ENCODE measurements at regions not wholly inside any gene's neighbourhood (a gene's known extent, or its start where the extent isn't known, plus 50 kb on each side); places are given as distances from the start of the nearest gene placed in this dataset.
"Not testable (repeated sequence)": the region's sequence is repeated elsewhere in the genome, so short reads cannot be mapped to it uniquely, and the experiment has no call there.

DNA sequence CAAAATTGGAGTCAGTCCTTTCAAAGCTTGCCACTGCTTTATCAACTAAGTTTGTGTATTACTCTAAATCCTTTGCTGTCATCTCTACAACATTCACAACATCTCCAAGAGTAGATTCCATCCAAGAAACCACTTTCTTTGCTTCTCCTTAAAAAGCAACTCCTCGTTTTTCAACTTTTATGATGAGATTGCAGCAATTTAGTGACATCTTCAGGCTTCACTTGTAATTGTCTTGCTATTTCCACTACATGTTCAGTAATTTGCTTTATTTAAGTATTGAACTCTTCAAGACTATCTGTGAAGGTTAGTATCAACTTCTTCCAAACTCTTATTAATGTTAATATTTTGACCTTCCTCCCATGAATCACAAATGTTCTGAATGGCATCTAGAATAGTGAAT lies 747.9 kb downstream of the TMTC2 start:
- no CpG with 5 or more reads among the region's 1 CpG for WGBS (ENCODE audit: insufficient coverage)

DNA sequence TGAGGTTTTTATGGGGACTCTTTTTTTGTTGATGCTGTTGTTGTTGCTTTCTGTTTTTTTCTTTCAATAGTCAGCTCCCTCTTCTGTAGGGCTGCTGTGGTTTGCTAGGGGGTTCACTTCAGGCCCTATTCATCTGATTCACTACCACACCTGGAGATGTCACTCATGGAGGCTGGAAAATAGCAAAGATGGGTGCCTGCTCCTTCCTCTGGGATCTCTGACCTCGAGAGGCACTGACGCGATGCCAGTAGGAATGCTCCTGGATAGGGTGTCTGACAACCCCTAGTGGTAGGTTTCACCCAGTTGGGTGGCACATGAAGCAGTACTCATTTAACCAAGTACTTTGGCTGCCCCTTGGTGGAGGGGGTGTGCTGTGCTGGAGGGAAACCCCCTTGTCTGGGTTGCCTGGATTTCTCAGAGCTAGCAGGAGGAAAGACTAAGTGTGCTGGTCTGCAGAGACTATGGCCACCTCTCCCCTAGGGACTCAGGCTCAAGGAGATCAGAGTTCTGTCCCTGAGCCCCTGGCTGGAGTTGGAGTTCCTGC lies 745.5 kb downstream of the TMTC2 start:
- Histone ChIP-seq H3K9me3 (ENCODE audit: control extremely low read depth in 1 of 3, control insufficient read depth in 2 of 3, insufficient read depth in 1 of 3, low read length in 2 of 3) (peaks cover 0 to 8% (median 0%) of the 10 kb centered on the region in 3 donors), H3K4me1 (ENCODE audit: control insufficient read depth in 2 of 2, insufficient read depth in 2 of 2, low read length in 2 of 2) (no peaks in the 10 kb centered on the region), H3K4me2 (replicated peaks; ENCODE audit: low read depth, low read length, poor library complexity, severe bottlenecking) (no peak overlapping the region), H3K27ac (ENCODE audit: low read length in 2 of 2) (no peak overlapping the region), H2AFZ (ENCODE audit: insufficient read depth, low read depth, low read length, poor library complexity, severe bottlenecking) (no peak overlapping the region), H3K36me3 (replicated peaks in 1 of 2; ENCODE audit: control extremely low read depth in 1 of 2, control insufficient read depth in 1 of 2, extremely low read depth in 1 of 2, insufficient read depth in 2 of 2, low read length in 1 of 2) (no peaks in the 10 kb centered on the region), H3K27me3 (replicated peaks in 1 of 4; ENCODE audit: control extremely low read depth in 1 of 4, control insufficient read depth in 3 of 4, insufficient read depth in 4 of 4, low read length in 3 of 4) (no peaks in the 10 kb centered on the region), H4K20me1 (ENCODE audit: control insufficient read depth, insufficient read depth, low read length, poor library complexity, severe bottlenecking) (no peaks in the 10 kb centered on the region), H3K79me2 (ENCODE audit: control insufficient read depth, insufficient read depth, low read length) (no peaks in the 10 kb centered on the region), H3K9ac (ENCODE audit: low read length) (no peak overlapping the region), H3K4me3 (ENCODE audit: control extremely low read depth in 1 of 5, extremely low read depth in 1 of 5, insufficient read depth in 1 of 5, low read depth in 2 of 5, low read length in 4 of 5) (no peak overlapping the region)
- TF ChIP-seq EZH2 (IDR thresholded peaks at IDR 0.05; ENCODE audit: borderline replicate concordance, insufficient read depth, low read depth, low read length, poor library complexity, severe bottlenecking) = no peak
- TF ChIP-seq, protein P1, sequence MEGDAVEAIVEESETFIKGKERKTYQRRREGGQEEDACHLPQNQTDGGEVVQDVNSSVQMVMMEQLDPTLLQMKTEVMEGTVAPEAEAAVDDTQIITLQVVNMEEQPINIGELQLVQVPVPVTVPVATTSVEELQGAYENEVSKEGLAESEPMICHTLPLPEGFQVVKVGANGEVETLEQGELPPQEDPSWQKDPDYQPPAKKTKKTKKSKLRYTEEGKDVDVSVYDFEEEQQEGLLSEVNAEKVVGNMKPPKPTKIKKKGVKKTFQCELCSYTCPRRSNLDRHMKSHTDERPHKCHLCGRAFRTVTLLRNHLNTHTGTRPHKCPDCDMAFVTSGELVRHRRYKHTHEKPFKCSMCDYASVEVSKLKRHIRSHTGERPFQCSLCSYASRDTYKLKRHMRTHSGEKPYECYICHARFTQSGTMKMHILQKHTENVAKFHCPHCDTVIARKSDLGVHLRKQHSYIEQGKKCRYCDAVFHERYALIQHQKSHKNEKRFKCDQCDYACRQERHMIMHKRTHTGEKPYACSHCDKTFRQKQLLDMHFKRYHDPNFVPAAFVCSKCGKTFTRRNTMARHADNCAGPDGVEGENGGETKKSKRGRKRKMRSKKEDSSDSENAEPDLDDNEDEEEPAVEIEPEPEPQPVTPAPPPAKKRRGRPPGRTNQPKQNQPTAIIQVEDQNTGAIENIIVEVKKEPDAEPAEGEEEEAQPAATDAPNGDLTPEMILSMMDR (IDR thresholded peaks at IDR 0.05) = no peak
- no CpG with 5 or more reads among the region's 3 CpGs for WGBS (ENCODE audit: insufficient coverage)
- no peaks in the 10 kb centered on the region for H3K27me3 Mint-ChIP-seq
- CTCF ChIA-PET = interaction anchor here (0.7 kb wide), 1 partner anchor 1904 kb away, joined by 3 read pairs; no protein-coding TSS in a partner anchor
- POLR2A ChIA-PET = no interaction called here
- H3K9me3 Mint-ChIP-seq (ENCODE audit: insufficient read depth) = peaks cover 14% of the 10 kb centered on the region
- no peak overlapping the region for H3K4me3 Mint-ChIP-seq
- ATAC-seq (ENCODE audit: low read depth) (no peak), DNase-seq (no peak)
- intact Hi-C loops (cut with micrococcal nuclease) = no loop called here
- H3K27ac Mint-ChIP-seq = no peak overlapping the region
- H3K4me1 Mint-ChIP-seq = no peaks in the 10 kb centered on the region

More for the DNA sequence above, 747.9 kb downstream of the TMTC2 start:
- no peak for DNase-seq
- Histone ChIP-seq H3K9ac (ENCODE audit: low read length) (no peak overlapping the region), H3K36me3 (replicated peaks in 1 of 2; ENCODE audit: control extremely low read depth in 1 of 2, control insufficient read depth in 1 of 2, extremely low read depth in 1 of 2, insufficient read depth in 2 of 2, low read length in 1 of 2) (no peaks in the 10 kb centered on the region), H4K20me1 (ENCODE audit: control insufficient read depth, insufficient read depth, low read length, poor library complexity, severe bottlenecking) (no peaks in the 10 kb centered on the region), H3K4me2 (replicated peaks; ENCODE audit: low read depth, low read length, poor library complexity, severe bottlenecking) (no peak overlapping the region), H3K9me3 (ENCODE audit: control extremely low read depth in 1 of 3, control insufficient read depth in 2 of 3, insufficient read depth in 1 of 3, low read length in 2 of 3) (peaks cover 0 to 8% (median 0%) of the 10 kb centered on the region in 3 donors), H3K4me1 (ENCODE audit: control insufficient read depth in 2 of 2, insufficient read depth in 2 of 2, low read length in 2 of 2) (no peaks in the 10 kb centered on the region), H3K79me2 (ENCODE audit: control insufficient read depth, insufficient read depth, low read length) (no peaks in the 10 kb centered on the region), H3K27ac (ENCODE audit: low read length in 2 of 2) (no peak overlapping the region), H3K4me3 (ENCODE audit: control extremely low read depth in 1 of 5, extremely low read depth in 1 of 5, insufficient read depth in 1 of 5, low read depth in 2 of 5, low read length in 4 of 5) (no peak overlapping the region), H2AFZ (ENCODE audit: insufficient read depth, low read depth, low read length, poor library complexity, severe bottlenecking) (no peak overlapping the region), H3K27me3 (replicated peaks in 1 of 4; ENCODE audit: control extremely low read depth in 1 of 4, control insufficient read depth in 3 of 4, insufficient read depth in 4 of 4, low read length in 3 of 4) (no peaks in the 10 kb centered on the region)
- CTCF ChIA-PET = no interaction called here
- Mint-ChIP-seq H3K27ac (no peak overlapping the region), H3K4me3 (no peak overlapping the region), H3K27me3 (no peaks in the 10 kb centered on the region), H3K4me1 (no peaks in the 10 kb centered on the region), H3K9me3 (ENCODE audit: insufficient read depth) (peaks cover 6% of the 10 kb centered on the region)
- no peak for TF ChIP-seq EZH2 (IDR thresholded peaks at IDR 0.05; ENCODE audit: borderline replicate concordance, insufficient read depth, low read depth, low read length, poor library complexity, severe bottlenecking)
- TF ChIP-seq, protein P1 (IDR thresholded peaks at IDR 0.05) = no peak
- no peak for ATAC-seq (ENCODE audit: low read depth)
- intact Hi-C loops (cut with micrococcal nuclease) = no loop called here
- POLR2A ChIA-PET = no interaction called here

DNA sequence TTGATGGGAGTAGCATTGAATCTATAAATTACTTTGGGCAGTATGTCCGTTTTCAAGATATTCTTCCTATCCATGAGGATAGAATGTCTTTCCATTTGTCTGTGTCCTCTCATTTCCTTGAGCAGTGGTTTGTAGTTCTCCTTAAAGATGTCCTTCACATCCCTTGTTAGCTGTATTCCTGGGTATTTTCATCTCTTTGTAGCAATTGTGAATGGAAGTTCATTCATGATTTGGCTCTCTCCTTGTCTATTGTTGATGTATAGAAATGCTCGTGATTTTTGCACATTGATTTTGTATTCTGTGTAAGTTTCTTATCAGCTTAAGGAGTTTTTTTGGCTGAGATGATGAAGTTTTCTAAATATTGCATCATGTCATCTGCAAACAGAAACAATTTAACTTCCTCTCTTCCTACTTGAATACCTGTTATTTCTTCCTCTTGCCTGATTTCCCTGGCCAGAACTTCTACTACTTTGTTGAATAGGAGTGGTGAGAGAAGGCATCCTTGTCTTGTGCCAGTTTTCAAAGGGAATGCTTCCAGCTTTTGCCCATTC lies 741.0 kb downstream of the TMTC2 start:
- H3K27me3 ChIP-seq (replicated peaks in 1 of 4; ENCODE audit: control extremely low read depth in 1 of 4, control insufficient read depth in 3 of 4, insufficient read depth in 4 of 4, low read length in 3 of 4); H3K4me1 Mint-ChIP-seq; H3K9me3 ChIP-seq (ENCODE audit: control extremely low read depth in 1 of 3, control insufficient read depth in 2 of 3, insufficient read depth in 1 of 3, low read length in 2 of 3); H3K27ac Mint-ChIP-seq; CTCF ChIA-PET; H3K4me1 ChIP-seq (ENCODE audit: control insufficient read depth in 2 of 2, insufficient read depth in 2 of 2, low read length in 2 of 2); H3K9ac ChIP-seq (ENCODE audit: low read length); H3K4me2 ChIP-seq (replicated peaks; ENCODE audit: low read depth, low read length, poor library complexity, severe bottlenecking); H3K79me2 ChIP-seq (ENCODE audit: control insufficient read depth, insufficient read depth, low read length); H2AFZ ChIP-seq (ENCODE audit: insufficient read depth, low read depth, low read length, poor library complexity, severe bottlenecking); POLR2A ChIA-PET; H3K36me3 ChIP-seq (replicated peaks in 1 of 2; ENCODE audit: control extremely low read depth in 1 of 2, control insufficient read depth in 1 of 2, extremely low read depth in 1 of 2, insufficient read depth in 2 of 2, low read length in 1 of 2); H3K4me3 ChIP-seq (ENCODE audit: control extremely low read depth in 1 of 5, extremely low read depth in 1 of 5, insufficient read depth in 1 of 5, low read depth in 2 of 5, low read length in 4 of 5); H4K20me1 ChIP-seq (ENCODE audit: control insufficient read depth, insufficient read depth, low read length, poor library complexity, severe bottlenecking); H3K27ac ChIP-seq (ENCODE audit: low read length in 2 of 2); ATAC-seq (ENCODE audit: low read depth); H3K27me3 Mint-ChIP-seq; intact Hi-C loops (cut with micrococcal nuclease); DNase-seq; H3K4me3 Mint-ChIP-seq: not testable (repeated sequence)
- peaks cover 12% of the 10 kb centered on the region for H3K9me3 Mint-ChIP-seq (ENCODE audit: insufficient read depth)
- no CpG with 5 or more reads among the region's 2 CpGs for WGBS (ENCODE audit: insufficient coverage)

Measured in B cell (primary cell).